ENCODE measurements at regions not wholly inside any gene's neighbourhood (a gene's known extent, or its start where the extent isn't known, plus 50 kb on each side); places are given as distances from the start of the nearest gene placed in this dataset.

DNA sequence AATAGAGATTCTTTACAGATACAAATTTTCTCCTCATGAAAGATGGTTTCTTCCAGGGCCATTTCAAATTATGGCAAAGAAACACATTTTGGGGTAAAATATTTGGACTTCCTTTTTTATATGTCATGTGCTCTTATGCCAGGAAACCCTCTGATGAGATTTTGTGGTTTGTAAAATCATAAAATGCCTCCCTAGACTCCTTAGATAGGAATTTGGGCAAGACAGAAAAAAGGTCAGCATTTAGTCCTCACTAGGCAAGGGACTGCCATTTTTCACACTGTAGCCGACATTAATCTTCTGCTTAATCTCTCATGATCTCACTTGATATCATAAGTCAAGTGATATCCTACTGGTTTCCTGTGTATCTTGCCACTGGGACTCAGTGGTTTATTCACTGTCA lies 286.4 kb downstream of the ARHGAP12 start:
- TF ChIP-seq JUNB (IDR thresholded peaks at IDR 0.05; ENCODE audit: unreplicated experiment) (no peak), EZH2 (IDR thresholded peaks at IDR 0.05; ENCODE audit: low read depth, unreplicated experiment) (no peak), ZNF114 (CRISPR knock-in tag; IDR thresholded peaks at IDR 0.05) (no peak), ZNF331 (CRISPR knock-in tag; IDR thresholded peaks at IDR 0.05; ENCODE audit: low read depth) (no peak), EZH2phosphoT487 (IDR thresholded peaks at IDR 0.05; ENCODE audit: unreplicated experiment) (no peak), POLR2AphosphoS5 (IDR thresholded peaks at IDR 0.05; ENCODE audit: low read depth) (no peak), CTCF (conservative IDR thresholded peaks at IDR 0.05; ENCODE audit: low read depth in 2 of 2) (no peak), STAT1 (IDR thresholded peaks at IDR 0.05; ENCODE audit: unreplicated experiment) (no peak), NANOG (IDR thresholded peaks at IDR 0.05; ENCODE audit: borderline replicate concordance) (no peak)
- TF ChIP-seq, protein P1, sequence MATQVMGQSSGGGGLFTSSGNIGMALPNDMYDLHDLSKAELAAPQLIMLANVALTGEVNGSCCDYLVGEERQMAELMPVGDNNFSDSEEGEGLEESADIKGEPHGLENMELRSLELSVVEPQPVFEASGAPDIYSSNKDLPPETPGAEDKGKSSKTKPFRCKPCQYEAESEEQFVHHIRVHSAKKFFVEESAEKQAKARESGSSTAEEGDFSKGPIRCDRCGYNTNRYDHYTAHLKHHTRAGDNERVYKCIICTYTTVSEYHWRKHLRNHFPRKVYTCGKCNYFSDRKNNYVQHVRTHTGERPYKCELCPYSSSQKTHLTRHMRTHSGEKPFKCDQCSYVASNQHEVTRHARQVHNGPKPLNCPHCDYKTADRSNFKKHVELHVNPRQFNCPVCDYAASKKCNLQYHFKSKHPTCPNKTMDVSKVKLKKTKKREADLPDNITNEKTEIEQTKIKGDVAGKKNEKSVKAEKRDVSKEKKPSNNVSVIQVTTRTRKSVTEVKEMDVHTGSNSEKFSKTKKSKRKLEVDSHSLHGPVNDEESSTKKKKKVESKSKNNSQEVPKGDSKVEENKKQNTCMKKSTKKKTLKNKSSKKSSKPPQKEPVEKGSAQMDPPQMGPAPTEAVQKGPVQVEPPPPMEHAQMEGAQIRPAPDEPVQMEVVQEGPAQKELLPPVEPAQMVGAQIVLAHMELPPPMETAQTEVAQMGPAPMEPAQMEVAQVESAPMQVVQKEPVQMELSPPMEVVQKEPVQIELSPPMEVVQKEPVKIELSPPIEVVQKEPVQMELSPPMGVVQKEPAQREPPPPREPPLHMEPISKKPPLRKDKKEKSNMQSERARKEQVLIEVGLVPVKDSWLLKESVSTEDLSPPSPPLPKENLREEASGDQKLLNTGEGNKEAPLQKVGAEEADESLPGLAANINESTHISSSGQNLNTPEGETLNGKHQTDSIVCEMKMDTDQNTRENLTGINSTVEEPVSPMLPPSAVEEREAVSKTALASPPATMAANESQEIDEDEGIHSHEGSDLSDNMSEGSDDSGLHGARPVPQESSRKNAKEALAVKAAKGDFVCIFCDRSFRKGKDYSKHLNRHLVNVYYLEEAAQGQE (IDR thresholded peaks at IDR 0.05; ENCODE audit: unreplicated experiment), result no peak
- TF ChIP-seq, protein P2, sequence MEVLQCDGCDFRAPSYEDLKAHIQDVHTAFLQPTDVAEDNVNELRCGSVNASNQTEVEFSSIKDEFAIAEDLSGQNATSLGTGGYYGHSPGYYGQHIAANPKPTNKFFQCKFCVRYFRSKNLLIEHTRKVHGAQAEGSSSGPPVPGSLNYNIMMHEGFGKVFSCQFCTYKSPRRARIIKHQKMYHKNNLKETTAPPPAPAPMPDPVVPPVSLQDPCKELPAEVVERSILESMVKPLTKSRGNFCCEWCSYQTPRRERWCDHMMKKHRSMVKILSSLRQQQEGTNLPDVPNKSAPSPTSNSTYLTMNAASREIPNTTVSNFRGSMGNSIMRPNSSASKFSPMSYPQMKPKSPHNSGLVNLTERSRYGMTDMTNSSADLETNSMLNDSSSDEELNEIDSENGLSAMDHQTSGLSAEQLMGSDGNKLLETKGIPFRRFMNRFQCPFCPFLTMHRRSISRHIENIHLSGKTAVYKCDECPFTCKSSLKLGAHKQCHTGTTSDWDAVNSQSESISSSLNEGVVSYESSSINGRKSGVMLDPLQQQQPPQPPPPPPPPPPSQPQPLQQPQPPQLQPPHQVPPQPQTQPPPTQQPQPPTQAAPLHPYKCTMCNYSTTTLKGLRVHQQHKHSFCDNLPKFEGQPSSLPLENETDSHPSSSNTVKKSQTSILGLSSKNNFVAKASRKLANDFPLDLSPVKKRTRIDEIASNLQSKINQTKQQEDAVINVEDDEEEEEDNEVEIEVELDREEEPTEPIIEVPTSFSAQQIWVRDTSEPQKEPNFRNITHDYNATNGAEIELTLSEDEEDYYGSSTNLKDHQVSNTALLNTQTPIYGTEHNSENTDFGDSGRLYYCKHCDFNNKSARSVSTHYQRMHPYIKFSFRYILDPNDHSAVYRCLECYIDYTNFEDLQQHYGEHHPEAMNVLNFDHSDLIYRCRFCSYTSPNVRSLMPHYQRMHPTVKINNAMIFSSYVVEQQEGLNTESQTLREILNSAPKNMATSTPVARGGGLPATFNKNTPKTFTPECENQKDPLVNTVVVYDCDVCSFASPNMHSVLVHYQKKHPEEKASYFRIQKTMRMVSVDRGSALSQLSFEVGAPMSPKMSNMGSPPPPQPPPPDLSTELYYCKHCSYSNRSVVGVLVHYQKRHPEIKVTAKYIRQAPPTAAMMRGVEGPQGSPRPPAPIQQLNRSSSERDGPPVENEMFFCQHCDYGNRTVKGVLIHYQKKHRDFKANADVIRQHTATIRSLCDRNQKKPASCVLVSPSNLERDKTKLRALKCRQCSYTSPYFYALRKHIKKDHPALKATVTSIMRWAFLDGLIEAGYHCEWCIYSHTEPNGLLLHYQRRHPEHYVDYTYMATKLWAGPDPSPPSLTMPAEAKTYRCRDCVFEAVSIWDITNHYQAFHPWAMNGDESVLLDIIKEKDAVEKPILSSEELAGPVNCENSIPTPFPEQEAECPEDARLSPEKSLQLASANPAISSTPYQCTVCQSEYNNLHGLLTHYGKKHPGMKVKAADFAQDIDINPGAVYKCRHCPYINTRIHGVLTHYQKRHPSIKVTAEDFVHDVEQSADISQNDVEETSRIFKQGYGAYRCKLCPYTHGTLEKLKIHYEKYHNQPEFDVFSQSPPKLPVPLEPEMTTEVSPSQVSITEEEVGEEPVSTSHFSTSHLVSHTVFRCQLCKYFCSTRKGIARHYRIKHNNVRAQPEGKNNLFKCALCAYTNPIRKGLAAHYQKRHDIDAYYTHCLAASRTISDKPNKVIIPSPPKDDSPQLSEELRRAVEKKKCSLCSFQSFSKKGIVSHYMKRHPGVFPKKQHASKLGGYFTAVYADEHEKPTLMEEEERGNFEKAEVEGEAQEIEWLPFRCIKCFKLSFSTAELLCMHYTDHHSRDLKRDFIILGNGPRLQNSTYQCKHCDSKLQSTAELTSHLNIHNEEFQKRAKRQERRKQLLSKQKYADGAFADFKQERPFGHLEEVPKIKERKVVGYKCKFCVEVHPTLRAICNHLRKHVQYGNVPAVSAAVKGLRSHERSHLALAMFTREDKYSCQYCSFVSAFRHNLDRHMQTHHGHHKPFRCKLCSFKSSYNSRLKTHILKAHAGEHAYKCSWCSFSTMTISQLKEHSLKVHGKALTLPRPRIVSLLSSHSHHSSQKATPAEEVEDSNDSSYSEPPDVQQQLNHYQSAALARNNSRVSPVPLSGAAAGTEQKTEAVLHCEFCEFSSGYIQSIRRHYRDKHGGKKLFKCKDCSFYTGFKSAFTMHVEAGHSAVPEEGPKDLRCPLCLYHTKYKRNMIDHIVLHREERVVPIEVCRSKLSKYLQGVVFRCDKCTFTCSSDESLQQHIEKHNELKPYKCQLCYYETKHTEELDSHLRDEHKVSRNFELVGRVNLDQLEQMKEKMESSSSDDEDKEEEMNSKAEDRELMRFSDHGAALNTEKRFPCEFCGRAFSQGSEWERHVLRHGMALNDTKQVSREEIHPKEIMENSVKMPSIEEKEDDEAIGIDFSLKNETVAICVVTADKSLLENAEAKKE (CRISPR knock-in tag; IDR thresholded peaks at IDR 0.05), result no peak
- TF ChIP-seq, protein P3, sequence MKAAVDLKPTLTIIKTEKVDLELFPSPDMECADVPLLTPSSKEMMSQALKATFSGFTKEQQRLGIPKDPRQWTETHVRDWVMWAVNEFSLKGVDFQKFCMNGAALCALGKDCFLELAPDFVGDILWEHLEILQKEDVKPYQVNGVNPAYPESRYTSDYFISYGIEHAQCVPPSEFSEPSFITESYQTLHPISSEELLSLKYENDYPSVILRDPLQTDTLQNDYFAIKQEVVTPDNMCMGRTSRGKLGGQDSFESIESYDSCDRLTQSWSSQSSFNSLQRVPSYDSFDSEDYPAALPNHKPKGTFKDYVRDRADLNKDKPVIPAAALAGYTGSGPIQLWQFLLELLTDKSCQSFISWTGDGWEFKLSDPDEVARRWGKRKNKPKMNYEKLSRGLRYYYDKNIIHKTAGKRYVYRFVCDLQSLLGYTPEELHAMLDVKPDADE (IDR thresholded peaks at IDR 0.05), result no peak
- H3K9me3 Mint-ChIP-seq, result peaks cover 19% of the 10 kb centered on the region
- no peak for ATAC-seq
- H3K4me2 ChIP-seq, result no peak overlapping the region
- H3K27me3 Mint-ChIP-seq (ENCODE audit: insufficient read depth, low read depth, poor library complexity), result peaks cover 2% of the 10 kb centered on the region
- DNase-seq (ENCODE audit: low spot score), result no peak
- H3K9me2 ChIP-seq (ENCODE audit: insufficient read depth), result no peaks in the 10 kb centered on the region; the same call in none of the 2 replicates
- no peak overlapping the region for H3K27ac Mint-ChIP-seq
- H3K4me3 ChIP-seq, result no peak overlapping the region
- no peaks in the 10 kb centered on the region for H3K4me1 Mint-ChIP-seq
- H3K27me3 ChIP-seq (ENCODE audit: insufficient read depth), result no peaks in the 10 kb centered on the region
- H4K20me1 ChIP-seq (replicated peaks; ENCODE audit: insufficient read depth), result no peaks in the 10 kb centered on the region
- H3K27ac ChIP-seq (ENCODE audit: low read depth), result no peak overlapping the region
- H3K79me2 ChIP-seq (replicated peaks; ENCODE audit: insufficient read depth), result no peaks in the 10 kb centered on the region
- no peaks in the 10 kb centered on the region for H3F3A ChIP-seq (replicated peaks; ENCODE audit: low read depth)
- H3K4me3 Mint-ChIP-seq, result no peak overlapping the region
- no peak overlapping the region for H2AFZ ChIP-seq
- no peaks in the 10 kb centered on the region for H3K4me1 ChIP-seq (ENCODE audit: insufficient read depth)
- H3K36me3 ChIP-seq (ENCODE audit: insufficient read depth), result no peaks in the 10 kb centered on the region
- peaks cover 9% of the 10 kb centered on the region for H3K36me3 Mint-ChIP-seq (ENCODE audit: low read depth)

Measured in GM23338 (cell line).